ENCODE measurements at regions not wholly inside any gene's neighbourhood (a gene's known extent, or its start where the extent isn't known, plus 50 kb on each side); places are given as distances from the start of the nearest gene placed in this dataset.

- H3K9ac ChIP-seq (ENCODE audit: low read length), result no peak overlapping the region
- H3K4me2 ChIP-seq (ENCODE audit: low read length), result no peak overlapping the region
- H3K27ac ChIP-seq (ENCODE audit: low read length), result no peak overlapping the region
- no peak overlapping the region for H3K4me3 ChIP-seq (ENCODE audit: low read length)
- no peaks in the 10 kb centered on the region for H3F3A ChIP-seq (ENCODE audit: insufficient read depth, low read length, poor library complexity, severe bottlenecking)
- H3K9me2 ChIP-seq (ENCODE audit: insufficient read depth, low read length), result no peaks in the 10 kb centered on the region
- no peak for TF ChIP-seq MXI1 (conservative IDR thresholded peaks at IDR 0.05; ENCODE audit: poor library complexity, severe bottlenecking)
- no peaks in the 10 kb centered on the region for H3K79me2 ChIP-seq (replicated peaks; ENCODE audit: insufficient read depth, low read length)
- H2AFZ ChIP-seq (ENCODE audit: low read depth, low read length), result no peak overlapping the region
- no peaks in the 10 kb centered on the region for H3K36me3 ChIP-seq (ENCODE audit: insufficient read depth, low read length)
- H3K9me3 ChIP-seq (ENCODE audit: low read length), result no peaks in the 10 kb centered on the region
- H3K27me3 ChIP-seq (ENCODE audit: insufficient read depth, low read depth, low read length), result no peaks in the 10 kb centered on the region
- no peaks in the 10 kb centered on the region for H4K20me1 ChIP-seq (ENCODE audit: insufficient read depth)
Observed at GRCh38 chrX:5399403-5399802, 829.3 kb downstream of the NLGN4X start.

- no peak for TF ChIP-seq RAD21 (conservative IDR thresholded peaks at IDR 0.05)
- no peak for TF ChIP-seq EZH2 (IDR thresholded peaks at IDR 0.05; ENCODE audit: borderline replicate concordance, insufficient read depth, low read length, poor library complexity, severe bottlenecking)
- TF ChIP-seq CTCF (IDR thresholded peaks at IDR 0.05; ENCODE audit: poor library complexity, severe bottlenecking), result no peak
- no peak for TF ChIP-seq POLR2AphosphoS5 (IDR thresholded peaks at IDR 0.05)
- no peak for TF ChIP-seq SMC3 (conservative IDR thresholded peaks at IDR 0.05; ENCODE audit: poor library complexity)
- no peak for TF ChIP-seq REST (IDR thresholded peaks at IDR 0.05; ENCODE audit: borderline replicate concordance)
- TF ChIP-seq TAF1 (IDR thresholded peaks at IDR 0.05; ENCODE audit: low read depth), result no peak
- no peak for TF ChIP-seq MXI1 (conservative IDR thresholded peaks at IDR 0.05; ENCODE audit: poor library complexity, severe bottlenecking)
- TF ChIP-seq EP300 (conservative IDR thresholded peaks at IDR 0.05; ENCODE audit: poor library complexity, severe bottlenecking), result no peak
- no peaks in the 10 kb centered on the region for H3K27me3 ChIP-seq (ENCODE audit: insufficient read depth, low read depth, low read length)
Observed at GRCh38 chrX:5397409-5397808, 831.3 kb downstream of the NLGN4X start.

GRCh38 chrX:5390376-5390775 is 838.3 kb downstream of the NLGN4X start:
- Histone ChIP-seq H3K79me2 (replicated peaks; ENCODE audit: insufficient read depth, low read length) (no peaks in the 10 kb centered on the region), H3K36me3 (ENCODE audit: insufficient read depth, low read length) (no peaks in the 10 kb centered on the region), H3K4me3 (ENCODE audit: low read length) (no peak overlapping the region), H3K9me3 (ENCODE audit: low read length) (no peaks in the 10 kb centered on the region), H2AFZ (ENCODE audit: low read depth, low read length) (no peak overlapping the region), H4K20me1 (ENCODE audit: insufficient read depth) (no peaks in the 10 kb centered on the region), H3K27ac (ENCODE audit: low read length) (no peak overlapping the region), H3K4me2 (ENCODE audit: low read length) (no peak overlapping the region), H3K9ac (ENCODE audit: low read length) (no peak overlapping the region), H3K9me2 (ENCODE audit: insufficient read depth, low read length) (no peaks in the 10 kb centered on the region), H3K27me3 (ENCODE audit: insufficient read depth, low read depth, low read length) (no peaks in the 10 kb centered on the region), H3F3A (ENCODE audit: insufficient read depth, low read length, poor library complexity, severe bottlenecking) (no peaks in the 10 kb centered on the region)
- no peak for TF ChIP-seq POLR2AphosphoS5 (IDR thresholded peaks at IDR 0.05)
- TF ChIP-seq TAF1 (IDR thresholded peaks at IDR 0.05; ENCODE audit: low read depth), result no peak
- TF ChIP-seq MXI1 (conservative IDR thresholded peaks at IDR 0.05; ENCODE audit: poor library complexity, severe bottlenecking), result no peak
- TF ChIP-seq REST (IDR thresholded peaks at IDR 0.05; ENCODE audit: borderline replicate concordance), result no peak
- no peak for TF ChIP-seq RAD21 (conservative IDR thresholded peaks at IDR 0.05)
- no peak for TF ChIP-seq EZH2 (IDR thresholded peaks at IDR 0.05; ENCODE audit: borderline replicate concordance, insufficient read depth, low read length, poor library complexity, severe bottlenecking)
- TF ChIP-seq CTCF (IDR thresholded peaks at IDR 0.05; ENCODE audit: poor library complexity, severe bottlenecking), result no peak
- no peak for TF ChIP-seq SMC3 (conservative IDR thresholded peaks at IDR 0.05; ENCODE audit: poor library complexity)
- no peak for TF ChIP-seq EP300 (conservative IDR thresholded peaks at IDR 0.05; ENCODE audit: poor library complexity, severe bottlenecking)

More at GRCh38 chrX:5397409-5397808, 831.3 kb downstream of the NLGN4X start:
- no peak overlapping the region for H3K9ac ChIP-seq (ENCODE audit: low read length)
- H2AFZ ChIP-seq (ENCODE audit: low read depth, low read length), result no peak overlapping the region
- H3K4me3 ChIP-seq (ENCODE audit: low read length), result no peak overlapping the region
- no peaks in the 10 kb centered on the region for H4K20me1 ChIP-seq (ENCODE audit: insufficient read depth)
- H3K9me2 ChIP-seq (ENCODE audit: insufficient read depth, low read length), result no peaks in the 10 kb centered on the region
- no peak overlapping the region for H3K27ac ChIP-seq (ENCODE audit: low read length)
- H3K4me2 ChIP-seq (ENCODE audit: low read length), result no peak overlapping the region
- no peaks in the 10 kb centered on the region for H3K79me2 ChIP-seq (replicated peaks; ENCODE audit: insufficient read depth, low read length)
- H3F3A ChIP-seq (ENCODE audit: insufficient read depth, low read length, poor library complexity, severe bottlenecking), result no peaks in the 10 kb centered on the region
- no peaks in the 10 kb centered on the region for H3K36me3 ChIP-seq (ENCODE audit: insufficient read depth, low read length)
- no peaks in the 10 kb centered on the region for H3K9me3 ChIP-seq (ENCODE audit: low read length)

Data from neural cell (in vitro differentiated cells).